Upper lobe of left lung (tissue), 4 donors: ENCODE measurements at regions not wholly inside any gene's neighbourhood (a gene's known extent, or its start where the extent isn't known, plus 50 kb on each side); places are given as distances from the start of the nearest gene placed in this dataset.

Experiments
- CTCF ChIP-seq, 6 experiments: fragments of 450-650 bp in 4 of 6; fragments of 200-600 bp in 2 of 6; sonication (generic) in 2 of 6; IDR thresholded peaks; one replicate each; pipeline ENCODE4 v1.5.1; 2016 to 2019; ENCODE audit warnings: antibody characterized with exemption in 6 of 6
- POLR2AphosphoS5 ChIP-seq, 2 donors: sonication (generic); formaldehyde crosslinking; IDR thresholded peaks; one replicate each; pipeline ENCODE4 v1.5.1; 2017; ENCODE audit warnings: antibody characterized with exemption in 2 of 2

GRCh38 chr14:100653409-100653808 is 66.2 kb upstream of the BEGAIN start:
- no peak for TF ChIP-seq POLR2AphosphoS5 (IDR thresholded peaks at IDR 0.05)
- TF ChIP-seq CTCF (IDR thresholded peaks at IDR 0.05): peak in 3 of 6 experiments; percentile 6 to 35 (median 29)
